HCT116 (cell line): ENCODE measurements at regions not wholly inside any gene's neighbourhood (a gene's known extent, or its start where the extent isn't known, plus 50 kb on each side); places are given as distances from the start of the nearest gene placed in this dataset.

Experiments used
- ATAC-seq: fragments of 200-7000 bp; cut with Tn5 transposase; 2 replicates; pipeline ENCODE4 v1.9.1; 2020; ENCODE audit warnings: mild to moderate bottlenecking, moderate library complexity
- BruUV-seq: library from RNA; stranded (reverse); fragments of 400-500 nt; replicated peaks from 2 replicates; lab custom pipeline; 2021; lab: Mats Ljungman, UMichigan
- CTCF ChIA-PET: fragments of 300-600 bp; sonication (Branson Sonifier 250); formaldehyde crosslinking; loops from one replicate; lab custom pipeline; 2021; ENCODE audit warnings: antibody characterized with exemption; lab: Charles Lee
- POLR2A ChIA-PET: fragments of 300-600, 350-600 bp; sonication (Branson Sonifier 250); formaldehyde crosslinking; loops from one replicate; lab custom pipeline; 2021; ENCODE audit warnings: antibody characterized with exemption; lab: Charles Lee
- RAD21 ChIA-PET, 2 experiments: fragments of 300-600 bp; sonication (Branson Sonifier 250); formaldehyde crosslinking; loops; one replicate each; lab custom pipeline; 2023; ENCODE audit warnings: low total read pairs in 2 of 2; ENCODE audit not compliant: uncharacterized antibody in 2 of 2, unreplicated experiment in 2 of 2, low non-redundant PET in 1 of 2; lab: Charles Lee
- DNase-seq: peaks from one replicate; pipeline ENCODE4 v3.0.0-alpha.2; 2010; ENCODE audit warnings: low read depth, low spot score
- H2AFZ ChIP-seq: fragments of 200-600 bp; shearing (Covaris generic), sonication (generic); 2 replicates; pipeline ENCODE4 v1.6.1; 2017; ENCODE audit warnings: low read depth, mixed run types, mixed read lengths, antibody characterized with exemption, low read length; ENCODE audit not compliant: poor library complexity, severe bottlenecking
- H3K27ac ChIP-seq: 2 replicates; pipeline ENCODE4 v1.5.1; 2012; ENCODE audit warnings: low read depth, low read length
- H3K27me3 ChIP-seq: fragments of 200-600 bp; sonication (generic); 2 replicates; pipeline ENCODE4 v1.6.1; 2016; ENCODE audit warnings: mixed run types, low read length, mixed read lengths; ENCODE audit not compliant: insufficient read depth
- H3K36me3 ChIP-seq, 2 experiments: fragments of 200-500 bp in 1 of 2; fragments of 200-600 bp in 1 of 2; sonication (Bioruptor generic) in 1 of 2; sonication (generic) in 1 of 2; 2 replicates each; pipeline versions ENCODE4 v1.5.1 to v1.6.1; 2014 to 2016; ENCODE audit warnings: low read length in 2 of 2, inconsistent platforms in 1 of 2, mixed read lengths in 1 of 2, mixed run types in 1 of 2; ENCODE audit not compliant: insufficient read depth in 2 of 2, control insufficient read depth in 1 of 2
- H3K4me1 ChIP-seq, 2 experiments: fragments of 200-600 bp in 1 of 2; sonication (generic) in 1 of 2; 2 replicates each; pipeline versions ENCODE4 v1.5.1 to v1.6.1; 2012 to 2017; ENCODE audit warnings: low read length in 2 of 2, inconsistent platforms in 1 of 2, mild to moderate bottlenecking in 1 of 2, mixed read lengths in 1 of 2, mixed run types in 1 of 2, moderate library complexity in 1 of 2; ENCODE audit not compliant: insufficient read depth in 2 of 2, control insufficient read depth in 1 of 2
- H3K4me2 ChIP-seq: fragments of 200-600 bp; sonication (generic); 2 replicates; pipeline ENCODE4 v1.6.1; 2017; ENCODE audit warnings: mixed run types, low read length, mixed read lengths
- H3K4me3 ChIP-seq, 2 experiments: fragments of 200-600 bp in 1 of 2; sonication (generic) in 1 of 2; replicated peaks in 1 of 2; 2 replicates each; pipeline ENCODE4 v1.5.1; 2011 to 2016; ENCODE audit warnings: low read length in 2 of 2, control low read depth in 1 of 2, low read depth in 1 of 2, mild to moderate bottlenecking in 1 of 2, mixed read lengths in 1 of 2, mixed run types in 1 of 2
- H3K79me2 ChIP-seq: fragments of 200-600 bp; sonication (generic); 2 replicates; pipeline ENCODE4 v1.6.1; 2017; ENCODE audit warnings: mild to moderate bottlenecking, mixed run types, low read length, moderate library complexity, mixed read lengths; ENCODE audit not compliant: insufficient read depth
- H3K9ac ChIP-seq: fragments of 200-600 bp; sonication (generic); 2 replicates; pipeline ENCODE4 v1.6.1; 2016; ENCODE audit warnings: low read length, mixed read lengths
- H3K9me2 ChIP-seq: fragments of 200-600 bp; sonication (generic), shearing (Covaris generic); 2 replicates; pipeline ENCODE4 v1.6.1; 2017; ENCODE audit warnings: mixed run types, mild to moderate bottlenecking, moderate library complexity; ENCODE audit not compliant: insufficient read depth
- H3K9me3 ChIP-seq, 2 experiments: fragments of 200-500 bp in 1 of 2; fragments of 200-600 bp in 1 of 2; sonication (Bioruptor generic) in 1 of 2; sonication (generic) in 1 of 2; 2 replicates each; pipeline ENCODE4 v1.6.1; 2014 to 2017; ENCODE audit warnings: low read length in 2 of 2, mixed read lengths in 2 of 2, inconsistent platforms in 1 of 2, low read depth in 1 of 2, mild to moderate bottlenecking in 1 of 2, mixed run types in 1 of 2, moderate library complexity in 1 of 2; ENCODE audit not compliant: control insufficient read depth in 1 of 2, insufficient read depth in 1 of 2
- H4K20me1 ChIP-seq: fragments of 200-600 bp; sonication (generic), shearing (Covaris generic); 2 replicates; pipeline ENCODE4 v1.6.1; 2017; ENCODE audit warnings: mixed run types, mild to moderate bottlenecking, moderate library complexity; ENCODE audit not compliant: insufficient read depth
- EGR1 ChIP-seq: IDR thresholded peaks from 2 replicates; pipeline ENCODE4 v1.6.1; 2012; ENCODE audit warnings: low read depth
- EZH2 ChIP-seq: fragments of 200-600 bp; sonication (generic); IDR thresholded peaks from 2 replicates; pipeline ENCODE4 v1.6.1; 2017; ENCODE audit warnings: antibody characterized with exemption, mixed run types
- FOSL1 ChIP-seq: IDR thresholded peaks from 2 replicates; pipeline ENCODE4 v1.6.1; 2012; ENCODE audit warnings: low read depth
- RAD21 ChIP-seq: IDR thresholded peaks from 2 replicates; pipeline ENCODE4 v1.6.1; 2012; ENCODE audit warnings: low read depth, mild to moderate bottlenecking
- TCF7L2 ChIP-seq: IDR thresholded peaks from 2 replicates; pipeline ENCODE4 v1.7.0; 2011; ENCODE audit warnings: borderline replicate concordance, inconsistent platforms; ENCODE audit not compliant: insufficient read depth, insufficient read length; ENCODE audit errors: extremely low read depth
- ZFX ChIP-seq: fragments of 450-650 bp; IDR thresholded peaks from 2 replicates; pipeline ENCODE4 v1.6.1; 2017
- ZNF274 ChIP-seq: fragments of 200-500 bp; sonication (Bioruptor generic); IDR thresholded peaks from 2 replicates; pipeline ENCODE4 v1.6.1; 2014; ENCODE audit warnings: mild to moderate bottlenecking, low read depth, low read length, inconsistent platforms
- intact Hi-C: fragments of 100-400 bp; cut with micrococcal nuclease; formaldehyde crosslinking; loops from 2 replicates; pipeline ENCODE4 v1.10.0; 2022
- TF ChIP-seq, protein P1 (sequence below): IDR thresholded peaks from 2 replicates; pipeline ENCODE4 v1.6.1; 2012
- TF ChIP-seq, protein P2 (sequence below): IDR thresholded peaks from 2 replicates; pipeline ENCODE4 v1.6.1; 2012

DNA sequence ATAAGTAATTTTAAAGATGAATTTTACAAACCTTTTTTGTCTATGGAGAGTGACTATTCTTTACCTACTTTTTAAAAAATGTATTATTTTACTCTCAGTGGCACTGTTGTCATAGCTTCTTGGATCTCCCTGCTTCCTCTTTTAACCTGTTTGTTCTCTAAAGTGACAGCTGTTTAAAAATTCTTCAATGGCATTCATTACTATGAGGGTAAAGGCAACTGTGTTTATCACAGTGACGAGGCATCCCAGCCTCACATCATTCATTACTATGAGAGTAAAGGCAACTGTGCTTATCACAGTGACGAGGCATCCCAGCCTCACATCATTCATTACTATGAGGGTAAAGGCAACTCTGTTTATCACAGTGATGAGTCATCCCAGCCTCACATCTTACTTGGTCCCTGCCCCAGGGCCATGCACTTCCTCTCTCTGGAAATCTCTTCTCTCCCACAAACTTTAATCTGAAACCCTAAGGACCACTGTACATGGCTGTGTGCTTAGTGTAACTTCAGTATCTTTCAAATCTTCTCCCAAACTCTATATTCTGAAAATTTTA is 101.7 kb upstream of the ZNF717 start:
- H3K4me1 ChIP-seq: no peaks in the 10 kb centered on the region
- H4K20me1 ChIP-seq: no peaks in the 10 kb centered on the region
- no peaks in the 10 kb centered on the region for H3K79me2 ChIP-seq
- H2AFZ ChIP-seq: no peak overlapping the region
- TF ChIP-seq TCF7L2: no peak
- no peak for TF ChIP-seq RAD21
- TF ChIP-seq, protein P1, sequence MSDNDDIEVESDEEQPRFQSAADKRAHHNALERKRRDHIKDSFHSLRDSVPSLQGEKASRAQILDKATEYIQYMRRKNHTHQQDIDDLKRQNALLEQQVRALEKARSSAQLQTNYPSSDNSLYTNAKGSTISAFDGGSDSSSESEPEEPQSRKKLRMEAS: no peak
- TF ChIP-seq FOSL1: no peak
- TF ChIP-seq ZNF274: no peak
- no peak for TF ChIP-seq EZH2
- no peak for TF ChIP-seq ZFX
- TF ChIP-seq, protein P2, sequence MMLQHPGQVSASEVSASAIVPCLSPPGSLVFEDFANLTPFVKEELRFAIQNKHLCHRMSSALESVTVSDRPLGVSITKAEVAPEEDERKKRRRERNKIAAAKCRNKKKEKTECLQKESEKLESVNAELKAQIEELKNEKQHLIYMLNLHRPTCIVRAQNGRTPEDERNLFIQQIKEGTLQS: no peak
- no peaks in the 10 kb centered on the region for H3K36me3 ChIP-seq
- no peak overlapping the region for H3K27ac ChIP-seq
- H3K4me3 ChIP-seq: no peak overlapping the region
- ATAC-seq (no peak), DNase-seq (no peak)
- CTCF ChIA-PET: no interaction called here
- peaks cover 6 to 7% of the 10 kb centered on the region in 2 experiments; a peak in 2 of 4 replicates for H3K9me3 ChIP-seq
- POLR2A ChIA-PET: no interaction called here
- H3K27me3 ChIP-seq: no peaks in the 10 kb centered on the region
- BruUV-seq: no TSS peak
- RAD21 ChIA-PET: no interaction called here
- no peaks in the 10 kb centered on the region for H3K9me2 ChIP-seq
- H3K4me2 ChIP-seq: no peak overlapping the region
- intact Hi-C loops: no loop called here
- H3K9ac ChIP-seq: no peak overlapping the region

DNA sequence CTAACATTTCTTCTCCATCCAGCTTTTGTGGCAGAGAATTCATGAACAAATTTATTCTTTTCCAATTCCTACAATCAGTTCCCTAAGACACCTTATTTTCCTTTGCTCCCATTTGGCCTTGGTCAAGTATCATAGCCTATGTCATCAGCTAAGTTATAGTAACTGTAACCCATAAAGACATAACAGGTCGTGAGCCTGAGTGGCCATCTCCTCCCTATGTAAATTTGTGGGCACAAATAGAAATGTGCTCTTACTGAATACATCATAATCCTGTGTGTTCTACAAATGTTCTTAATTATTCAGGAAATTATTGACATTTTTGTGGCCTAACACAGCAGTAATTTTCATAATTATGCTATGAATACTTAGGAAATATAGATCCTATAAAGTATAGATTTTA is 108.9 kb upstream of the ZNF717 start:
- Histone ChIP-seq H3K27ac (no peak overlapping the region), H4K20me1 (no peaks in the 10 kb centered on the region), H3K9ac (no peak overlapping the region), H3K4me2 (no peak overlapping the region), H3K27me3 (no peaks in the 10 kb centered on the region), H3K4me3 (no peak overlapping the region), H3K36me3 (no peaks in the 10 kb centered on the region), H3K9me3 (peaks cover 0 to 7% of the 10 kb centered on the region in 2 experiments; a peak in 1 of 4 replicates), H2AFZ (no peak overlapping the region), H3K9me2 (no peaks in the 10 kb centered on the region), H3K79me2 (no peaks in the 10 kb centered on the region), H3K4me1 (no peaks in the 10 kb centered on the region)
- RAD21 ChIA-PET: no interaction called here
- DNase-seq (no peak), ATAC-seq (no peak)
- BruUV-seq: no TSS peak
- TF ChIP-seq, protein P1: no peak
- TF ChIP-seq EGR1: no peak
- CTCF ChIA-PET: no interaction called here
- intact Hi-C loops: no loop called here
- POLR2A ChIA-PET: no interaction called here
